Colonic mucosa (tissue), 4 donors: ENCODE measurements at regions not wholly inside any gene's neighbourhood (a gene's known extent, or its start where the extent isn't known, plus 50 kb on each side); places are given as distances from the start of the nearest gene placed in this dataset.

ENCODE experiments used
- DNase-seq: peaks from one replicate; pipeline ENCODE4 v3.0.0-alpha.2; 2020
- H3K27ac ChIP-seq: fragments of 200-600 bp; one replicate; pipeline ENCODE4 v1.8.0; 2021
- H3K27me3 ChIP-seq: fragments of 200-600 bp; one replicate; pipeline ENCODE4 v1.8.0; 2021
- H3K36me3 ChIP-seq: fragments of 200-600 bp; one replicate; pipeline ENCODE4 v1.8.0; 2021
- H3K4me1 ChIP-seq: fragments of 200-600 bp; one replicate; pipeline ENCODE4 v1.8.0; 2021; ENCODE audit warnings: mild to moderate bottlenecking
- H3K4me3 ChIP-seq: fragments of 200-600 bp; one replicate; pipeline ENCODE4 v1.8.0; 2021
- H3K9ac ChIP-seq, 2 donors: one replicate each; pipeline ENCODE4 v1.7.0; 2013; ENCODE audit warnings: control low read depth in 2 of 2, low read depth in 2 of 2, low read length in 2 of 2
- H3K9me3 ChIP-seq: fragments of 200-600 bp; one replicate; pipeline ENCODE4 v1.8.0; 2021
- CTCF ChIP-seq: fragments of 200-600 bp; IDR thresholded peaks from one replicate; pipeline ENCODE4 v1.8.0; 2022; ENCODE audit warnings: antibody characterized with exemption, mild to moderate bottlenecking
- intact Hi-C: fragments of 100-400 bp; cut with DNase I; formaldehyde crosslinking; loops from one replicate; pipeline ENCODE4 v1.14.1; 2022
- donor health status: healthy.
- donor health status: DM: no; HTN: no; CAD: no.
- donor health status: DM: no; HTN: no; CAD: no.

- no peak overlapping the region for H3K4me3 ChIP-seq
- intact Hi-C loops: no loop called here
- H3K9ac ChIP-seq: no peak overlapping the region
- no peaks in the 10 kb centered on the region for H3K36me3 ChIP-seq
- no peaks in the 10 kb centered on the region for H3K27me3 ChIP-seq
- no peak for TF ChIP-seq CTCF
- H3K4me1 ChIP-seq: no peaks in the 10 kb centered on the region
- H3K27ac ChIP-seq: no peak overlapping the region
- no peak for DNase-seq
- no peaks in the 10 kb centered on the region for H3K9me3 ChIP-seq
Measured at GRCh38 chr21:24450119-24450518, 1157.2 kb downstream of the MRPL39 start.

- TF ChIP-seq CTCF: no peak
- no peak for DNase-seq
- H3K27ac ChIP-seq: no peak overlapping the region
Measured at GRCh38 chr21:24445517-24445916, 1161.8 kb downstream of the MRPL39 start.

GRCh38 chr21:24444736-24445135, 1162.5 kb downstream of the MRPL39 start:
- no peaks in the 10 kb centered on the region for H3K4me1 ChIP-seq
- H3K27me3 ChIP-seq: no peaks in the 10 kb centered on the region
- no peaks in the 10 kb centered on the region for H3K36me3 ChIP-seq
- no peak for DNase-seq
- intact Hi-C loops: no loop called here
- H3K9ac ChIP-seq: no peak overlapping the region
- no peak overlapping the region for H3K27ac ChIP-seq
- no peak for TF ChIP-seq CTCF
- no peaks in the 10 kb centered on the region for H3K9me3 ChIP-seq
- no peak overlapping the region for H3K4me3 ChIP-seq

More at GRCh38 chr21:24445517-24445916, 1161.8 kb downstream of the MRPL39 start:
- H3K9ac ChIP-seq: no peak overlapping the region
- no peaks in the 10 kb centered on the region for H3K36me3 ChIP-seq
- no peaks in the 10 kb centered on the region for H3K27me3 ChIP-seq
- H3K4me3 ChIP-seq: no peak overlapping the region
- intact Hi-C loops: no loop called here
- H3K4me1 ChIP-seq: no peaks in the 10 kb centered on the region
- H3K9me3 ChIP-seq: no peaks in the 10 kb centered on the region

GRCh38 chr21:24436236-24436635, 1171.0 kb downstream of the MRPL39 start:
- no peak for DNase-seq
- intact Hi-C loops: no loop called here
- no peak for TF ChIP-seq CTCF
- no peaks in the 10 kb centered on the region for H3K9me3 ChIP-seq
- H3K27ac ChIP-seq: no peak overlapping the region
- no peaks in the 10 kb centered on the region for H3K27me3 ChIP-seq
- no peak overlapping the region for H3K4me3 ChIP-seq
- H3K36me3 ChIP-seq: no peaks in the 10 kb centered on the region
- no peaks in the 10 kb centered on the region for H3K4me1 ChIP-seq
- no peak overlapping the region for H3K9ac ChIP-seq

GRCh38 chr21:24428591-24429199, 1178.6 kb downstream of the MRPL39 start:
- Histone ChIP-seq H3K27me3 (no peaks in the 10 kb centered on the region), H3K9me3 (no peaks in the 10 kb centered on the region), H3K4me3 (no peak overlapping the region), H3K36me3 (no peaks in the 10 kb centered on the region), H3K4me1 (no peaks in the 10 kb centered on the region), H3K27ac (no peak overlapping the region), H3K9ac (no peak overlapping the region)
- intact Hi-C loops: no loop called here
- DNase-seq: no peak
- no peak for TF ChIP-seq CTCF
